ENCODE measurements at regions not wholly inside any gene's neighbourhood (a gene's known extent, or its start where the extent isn't known, plus 50 kb on each side); places are given as distances from the start of the nearest gene placed in this dataset.

DNA sequence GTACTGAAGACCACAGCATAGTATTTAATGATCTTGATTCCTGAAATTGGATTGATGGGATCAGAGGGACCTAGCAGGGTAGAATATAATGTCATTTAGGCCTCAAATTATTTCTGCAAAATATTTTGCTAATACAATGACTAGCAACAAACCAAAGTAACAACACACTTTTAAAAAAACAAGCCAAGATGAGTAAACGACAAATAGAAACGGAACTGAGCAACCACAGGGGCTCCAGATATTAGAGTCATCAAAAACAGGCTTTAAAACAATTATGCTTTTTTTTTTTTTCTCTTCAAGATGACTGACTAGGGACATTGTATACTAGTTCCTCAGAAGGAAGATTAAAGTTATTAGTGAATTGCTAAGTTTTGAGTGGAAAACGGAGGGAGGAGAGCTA is 447.1 kb upstream of the MMADHC start:
- Histone ChIP-seq H3K27me3 (replicated peaks; ENCODE audit: control insufficient read depth, insufficient read depth, low read length) (no peaks in the 10 kb centered on the region), H3K4me3 (replicated peaks; ENCODE audit: low read depth, low read length) (no peak overlapping the region), H3K36me3 (ENCODE audit: control insufficient read depth, insufficient read depth, low read length) (no peaks in the 10 kb centered on the region)
- TF ChIP-seq, protein P1, sequence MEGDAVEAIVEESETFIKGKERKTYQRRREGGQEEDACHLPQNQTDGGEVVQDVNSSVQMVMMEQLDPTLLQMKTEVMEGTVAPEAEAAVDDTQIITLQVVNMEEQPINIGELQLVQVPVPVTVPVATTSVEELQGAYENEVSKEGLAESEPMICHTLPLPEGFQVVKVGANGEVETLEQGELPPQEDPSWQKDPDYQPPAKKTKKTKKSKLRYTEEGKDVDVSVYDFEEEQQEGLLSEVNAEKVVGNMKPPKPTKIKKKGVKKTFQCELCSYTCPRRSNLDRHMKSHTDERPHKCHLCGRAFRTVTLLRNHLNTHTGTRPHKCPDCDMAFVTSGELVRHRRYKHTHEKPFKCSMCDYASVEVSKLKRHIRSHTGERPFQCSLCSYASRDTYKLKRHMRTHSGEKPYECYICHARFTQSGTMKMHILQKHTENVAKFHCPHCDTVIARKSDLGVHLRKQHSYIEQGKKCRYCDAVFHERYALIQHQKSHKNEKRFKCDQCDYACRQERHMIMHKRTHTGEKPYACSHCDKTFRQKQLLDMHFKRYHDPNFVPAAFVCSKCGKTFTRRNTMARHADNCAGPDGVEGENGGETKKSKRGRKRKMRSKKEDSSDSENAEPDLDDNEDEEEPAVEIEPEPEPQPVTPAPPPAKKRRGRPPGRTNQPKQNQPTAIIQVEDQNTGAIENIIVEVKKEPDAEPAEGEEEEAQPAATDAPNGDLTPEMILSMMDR (IDR thresholded peaks at IDR 0.05; ENCODE audit: insufficient read depth, low read length, poor library complexity, severe bottlenecking) = no peak
- DNase-seq (ENCODE audit: extremely low read depth, insufficient read length) = no peak

GRCh38 chr2:150030436-150031190 is 443.0 kb upstream of the MMADHC start:
- no peak for DNase-seq (ENCODE audit: extremely low read depth, insufficient read length)
- no peaks in the 10 kb centered on the region for H3K27me3 ChIP-seq (replicated peaks; ENCODE audit: control insufficient read depth, insufficient read depth, low read length)
- no peak overlapping the region for H3K4me3 ChIP-seq (replicated peaks; ENCODE audit: low read depth, low read length)
- H3K36me3 ChIP-seq (ENCODE audit: control insufficient read depth, insufficient read depth, low read length) = no peaks in the 10 kb centered on the region
- TF ChIP-seq, protein P1 (IDR thresholded peaks at IDR 0.05; ENCODE audit: insufficient read depth, low read length, poor library complexity, severe bottlenecking) = no peak

GRCh38 chr2:150028322-150028721 is 440.7 kb upstream of the MMADHC start:
- no peak overlapping the region for H3K4me3 ChIP-seq (replicated peaks; ENCODE audit: low read depth, low read length)
- TF ChIP-seq, protein P1 (IDR thresholded peaks at IDR 0.05; ENCODE audit: insufficient read depth, low read length, poor library complexity, severe bottlenecking) = no peak
- DNase-seq (ENCODE audit: extremely low read depth, insufficient read length) = no peak

DNA sequence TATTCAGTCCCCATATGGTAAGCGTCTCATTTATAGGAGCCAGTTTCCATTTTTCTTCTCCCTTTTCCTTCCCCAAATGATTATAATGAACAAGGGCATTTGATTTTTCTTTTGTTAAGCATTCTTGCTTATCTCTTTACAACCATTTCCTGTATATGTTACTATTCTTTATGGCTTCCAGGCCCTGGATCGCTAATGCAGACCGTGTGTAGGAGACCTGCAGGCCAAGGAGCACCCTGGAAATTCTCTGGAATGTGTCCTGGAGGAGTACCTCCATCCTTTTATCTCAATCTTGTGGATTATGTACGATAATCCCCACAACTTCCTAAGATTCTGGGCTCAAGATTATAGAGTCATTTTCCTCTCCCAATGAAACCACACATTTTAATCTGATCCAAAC is 439.6 kb upstream of the MMADHC start:
- TF ChIP-seq, protein P1 (IDR thresholded peaks at IDR 0.05; ENCODE audit: insufficient read depth, low read length, poor library complexity, severe bottlenecking) = no peak
- H3K36me3 ChIP-seq (ENCODE audit: control insufficient read depth, insufficient read depth, low read length) = no peaks in the 10 kb centered on the region
- no peak overlapping the region for H3K4me3 ChIP-seq (replicated peaks; ENCODE audit: low read depth, low read length)
- no peaks in the 10 kb centered on the region for H3K27me3 ChIP-seq (replicated peaks; ENCODE audit: control insufficient read depth, insufficient read depth, low read length)
- no peak for DNase-seq (ENCODE audit: extremely low read depth, insufficient read length)

More at GRCh38 chr2:150028322-150028721, 440.7 kb upstream of the MMADHC start:
- no peaks in the 10 kb centered on the region for H3K36me3 ChIP-seq (ENCODE audit: control insufficient read depth, insufficient read depth, low read length)
- H3K27me3 ChIP-seq (replicated peaks; ENCODE audit: control insufficient read depth, insufficient read depth, low read length) = no peaks in the 10 kb centered on the region

GRCh38 chr2:150023663-150024062 is 436.1 kb upstream of the MMADHC start:
- H3K36me3 ChIP-seq (ENCODE audit: control insufficient read depth, insufficient read depth, low read length) = no peaks in the 10 kb centered on the region
- H3K4me3 ChIP-seq (replicated peaks; ENCODE audit: low read depth, low read length) = no peak overlapping the region
- DNase-seq (ENCODE audit: extremely low read depth, insufficient read length) = no peak
- TF ChIP-seq, protein P1 (IDR thresholded peaks at IDR 0.05; ENCODE audit: insufficient read depth, low read length, poor library complexity, severe bottlenecking) = no peak
- no peaks in the 10 kb centered on the region for H3K27me3 ChIP-seq (replicated peaks; ENCODE audit: control insufficient read depth, insufficient read depth, low read length)
